ENCODE measurements at regions not wholly inside any gene's neighbourhood (a gene's known extent, or its start where the extent isn't known, plus 50 kb on each side); places are given as distances from the start of the nearest gene placed in this dataset.

GRCh38 chr20:58130156-58130555 is 98.3 kb downstream of the ANKRD60 start:
- Histone ChIP-seq H3K27ac (replicated peaks in 1 of 4) (no peak overlapping the region), H3K36me3 (no peaks in the 10 kb centered on the region), H3K4me1 (peaks cover 5 to 22% (median 17%) of the 10 kb centered on the region in 4 donors), H3K9me3 (peaks cover 0 to 11% (median 3%) of the 10 kb centered on the region in 4 donors), H3K27me3 (peaks cover 0 to 16% (median under 1%) of the 10 kb centered on the region in 4 donors), H3K4me3 (no peak overlapping the region)
- intact Hi-C loops (cut with DNase I) = no loop called here
- no peak for TF ChIP-seq POLR2A (IDR thresholded peaks at IDR 0.05; ENCODE audit: low read depth)
- TF ChIP-seq EP300 (IDR thresholded peaks at IDR 0.05) = no peak
- TF ChIP-seq, protein P1, sequence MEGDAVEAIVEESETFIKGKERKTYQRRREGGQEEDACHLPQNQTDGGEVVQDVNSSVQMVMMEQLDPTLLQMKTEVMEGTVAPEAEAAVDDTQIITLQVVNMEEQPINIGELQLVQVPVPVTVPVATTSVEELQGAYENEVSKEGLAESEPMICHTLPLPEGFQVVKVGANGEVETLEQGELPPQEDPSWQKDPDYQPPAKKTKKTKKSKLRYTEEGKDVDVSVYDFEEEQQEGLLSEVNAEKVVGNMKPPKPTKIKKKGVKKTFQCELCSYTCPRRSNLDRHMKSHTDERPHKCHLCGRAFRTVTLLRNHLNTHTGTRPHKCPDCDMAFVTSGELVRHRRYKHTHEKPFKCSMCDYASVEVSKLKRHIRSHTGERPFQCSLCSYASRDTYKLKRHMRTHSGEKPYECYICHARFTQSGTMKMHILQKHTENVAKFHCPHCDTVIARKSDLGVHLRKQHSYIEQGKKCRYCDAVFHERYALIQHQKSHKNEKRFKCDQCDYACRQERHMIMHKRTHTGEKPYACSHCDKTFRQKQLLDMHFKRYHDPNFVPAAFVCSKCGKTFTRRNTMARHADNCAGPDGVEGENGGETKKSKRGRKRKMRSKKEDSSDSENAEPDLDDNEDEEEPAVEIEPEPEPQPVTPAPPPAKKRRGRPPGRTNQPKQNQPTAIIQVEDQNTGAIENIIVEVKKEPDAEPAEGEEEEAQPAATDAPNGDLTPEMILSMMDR (IDR thresholded peaks at IDR 0.05) = no peak
- no peak for TF ChIP-seq POLR2AphosphoS5 (IDR thresholded peaks at IDR 0.05)
- 88% methylated on average over 8 of the region's 8 CpGs for WGBS
- peak; percentile 55 for DNase-seq (ENCODE audit: extremely low spot score)

DNA sequence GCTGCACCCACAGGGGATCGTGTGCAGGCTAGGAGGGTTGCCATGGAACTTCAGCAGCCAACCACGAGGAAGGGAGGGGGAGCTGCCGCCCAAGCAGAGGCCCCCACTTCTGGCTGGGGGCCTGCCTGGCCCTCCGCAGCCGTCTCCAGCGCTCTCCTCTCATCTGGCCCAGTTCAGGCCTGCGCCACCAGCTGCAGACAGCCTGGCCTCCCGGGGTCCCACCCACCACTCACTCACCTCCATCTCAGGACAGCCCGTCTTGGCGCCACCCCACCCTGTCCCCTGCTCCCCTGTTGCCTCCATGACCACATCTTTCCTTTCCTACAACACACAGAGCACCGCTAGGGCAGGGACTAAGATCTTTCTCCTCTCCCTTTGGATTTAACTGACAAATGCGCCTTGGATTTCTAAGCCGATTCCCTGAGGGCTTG is 98.7 kb downstream of the ANKRD60 start:
- WGBS = 69% methylated on average over 7 of the region's 13 CpGs
- peak; percentile 60 for DNase-seq (ENCODE audit: extremely low spot score)
- no peaks in the 10 kb centered on the region for H3K36me3 ChIP-seq

GRCh38 chr20:58128635-58129625 is 99.5 kb downstream of the ANKRD60 start:
- DNase-seq (ENCODE audit: extremely low spot score) = peak; percentile 68
- H3K27ac ChIP-seq (replicated peaks in 1 of 4) = no peak overlapping the region
- H3K27me3 ChIP-seq = peaks cover 0 to 5% (median 0%) of the 10 kb centered on the region in 4 donors
- intact Hi-C loops (cut with DNase I) = no loop called here
- no peaks in the 10 kb centered on the region for H3K36me3 ChIP-seq
- WGBS = 84% methylated on average over 9 of the region's 14 CpGs
- H3K9me3 ChIP-seq = peaks cover 0 to 17% (median 6%) of the 10 kb centered on the region in 4 donors
- TF ChIP-seq EP300 (IDR thresholded peaks at IDR 0.05) (no peak), POLR2AphosphoS5 (IDR thresholded peaks at IDR 0.05) (no peak), POLR2A (IDR thresholded peaks at IDR 0.05; ENCODE audit: low read depth) (no peak)
- no peak overlapping the region for H3K4me3 ChIP-seq
- H3K4me1 ChIP-seq = peaks cover 5 to 21% (median 15%) of the 10 kb centered on the region in 4 donors

More for the DNA sequence above, 98.7 kb downstream of the ANKRD60 start:
- peaks cover 5 to 21% (median 15%) of the 10 kb centered on the region in 4 donors for H3K4me1 ChIP-seq
- peaks cover 0 to 15% (median 3%) of the 10 kb centered on the region in 4 donors for H3K9me3 ChIP-seq
- no peak for TF ChIP-seq POLR2A (IDR thresholded peaks at IDR 0.05; ENCODE audit: low read depth)
- TF ChIP-seq POLR2AphosphoS5 (IDR thresholded peaks at IDR 0.05) = no peak
- no peak for TF ChIP-seq EP300 (IDR thresholded peaks at IDR 0.05)
- TF ChIP-seq, protein P1 (IDR thresholded peaks at IDR 0.05) = no peak
- peaks cover 0 to 12% (median 0%) of the 10 kb centered on the region in 4 donors for H3K27me3 ChIP-seq
- intact Hi-C loops (cut with DNase I) = no loop called here
- H3K4me3 ChIP-seq = no peak overlapping the region
- H3K27ac ChIP-seq (replicated peaks in 1 of 4) = no peak overlapping the region

- H3K27me3 ChIP-seq = peaks cover 0 to 5% (median 0%) of the 10 kb centered on the region in 4 donors
- no peak for DNase-seq (ENCODE audit: extremely low spot score)
- H3K9me3 ChIP-seq = peaks cover 0 to 17% (median 7%) of the 10 kb centered on the region in 4 donors
- 59% methylated on average over 6 of the region's 6 CpGs for WGBS
- no peaks in the 10 kb centered on the region for H3K36me3 ChIP-seq
- H3K4me1 ChIP-seq = peaks cover 5 to 20% (median 15%) of the 10 kb centered on the region in 4 donors
- intact Hi-C loops (cut with DNase I) = no loop called here
- TF ChIP-seq EP300 (IDR thresholded peaks at IDR 0.05) = no peak
- no peak for TF ChIP-seq POLR2AphosphoS5 (IDR thresholded peaks at IDR 0.05)
- TF ChIP-seq, protein P1 (IDR thresholded peaks at IDR 0.05) = no peak
- TF ChIP-seq POLR2A (IDR thresholded peaks at IDR 0.05; ENCODE audit: low read depth) = no peak
- H3K4me3 ChIP-seq = no peak overlapping the region
- no peak overlapping the region for H3K27ac ChIP-seq (replicated peaks in 1 of 4)
Observed at GRCh38 chr20:58127701-58128111, 100.7 kb downstream of the ANKRD60 start.

GRCh38 chr20:58125726-58126125 is 102.7 kb downstream of the ANKRD60 start:
- TF ChIP-seq, protein P1 (IDR thresholded peaks at IDR 0.05) = no peak
- no peak for TF ChIP-seq EP300 (IDR thresholded peaks at IDR 0.05)
- no peak for TF ChIP-seq POLR2AphosphoS5 (IDR thresholded peaks at IDR 0.05)
- TF ChIP-seq POLR2A (IDR thresholded peaks at IDR 0.05; ENCODE audit: low read depth) = no peak
- H3K27ac ChIP-seq (replicated peaks in 1 of 4) = no peak overlapping the region
- H3K4me3 ChIP-seq = no peak overlapping the region
- peaks cover 0 to under 1% (median 0%) of the 10 kb centered on the region in 4 donors for H3K4me1 ChIP-seq
- H3K36me3 ChIP-seq = no peaks in the 10 kb centered on the region
- H3K27me3 ChIP-seq = peaks cover 0 to 5% (median 0%) of the 10 kb centered on the region in 4 donors
- intact Hi-C loops (cut with DNase I) = no loop called here
- no peak for DNase-seq (ENCODE audit: extremely low spot score)
- peaks cover 0 to 17% (median 7%) of the 10 kb centered on the region in 4 donors for H3K9me3 ChIP-seq
